ENCODE measurements at regions not wholly inside any gene's neighbourhood (a gene's known extent, or its start where the extent isn't known, plus 50 kb on each side); places are given as distances from the start of the nearest gene placed in this dataset.
"Not testable (repeated sequence)": the region's sequence is repeated elsewhere in the genome, so short reads cannot be mapped to it uniquely, and the experiment has no call there.

- no peak for DNase-seq
These were observed 74.8 kb upstream of the PLCB4 start for GRCh38 chr20:8994045-8994444.

DNA sequence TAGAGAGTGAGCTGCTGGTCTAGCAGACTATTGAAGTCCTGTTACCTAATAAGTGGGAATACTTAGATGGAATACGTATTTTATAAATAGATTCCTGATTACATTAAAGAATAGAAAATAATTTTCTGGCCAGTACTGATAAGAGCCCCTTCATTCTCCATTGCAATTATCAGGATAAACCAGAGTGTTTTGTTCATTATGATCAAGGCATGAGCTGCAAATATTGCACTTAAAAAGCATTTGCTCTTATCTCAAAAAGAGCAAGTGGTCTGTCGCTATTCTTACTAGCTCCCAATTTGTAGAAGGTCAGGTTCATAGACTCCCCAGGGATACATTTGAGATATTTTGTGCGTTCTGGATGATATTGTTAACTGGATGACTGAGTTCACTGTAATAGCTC is 73.1 kb upstream of the PLCB4 start:
- no peak for DNase-seq

DNA sequence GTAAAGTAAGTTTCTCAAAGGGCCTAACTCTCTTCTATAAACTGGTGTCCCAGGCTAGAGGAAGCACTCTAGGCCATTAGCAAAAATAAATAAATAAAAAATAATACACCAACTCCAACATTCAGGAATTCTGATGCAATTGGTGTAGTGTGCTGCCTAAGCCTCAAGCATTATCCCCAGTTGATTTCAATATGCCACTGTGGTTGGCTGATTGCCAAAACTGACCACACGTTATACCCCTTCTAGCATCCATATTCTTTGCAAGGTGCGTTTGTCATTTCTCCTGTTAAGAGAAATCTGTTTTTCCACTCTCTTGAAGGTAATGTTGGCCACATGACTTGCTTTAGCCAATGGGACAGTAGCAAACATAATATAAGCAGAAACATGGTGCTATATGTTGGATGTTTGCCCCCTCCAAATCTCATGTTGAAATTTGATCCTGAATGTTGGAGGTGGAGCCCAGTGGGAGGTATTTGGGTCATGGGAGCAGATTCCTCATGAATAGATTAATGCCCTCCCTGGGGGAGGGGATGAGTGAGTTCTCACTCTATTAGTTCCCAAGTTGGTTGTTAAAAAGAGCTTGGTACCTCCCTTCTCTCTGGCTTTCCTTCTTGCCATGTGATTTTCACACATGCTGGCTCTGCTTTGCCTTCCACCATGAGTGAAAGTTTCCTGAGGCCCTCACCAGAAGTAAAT is 71.9 kb upstream of the PLCB4 start:
- DNase-seq = peak; percentile 58 to 77

GRCh38 chr20:8997701-8998117 is 71.2 kb upstream of the PLCB4 start:
- peak; percentile 75 to 84 for DNase-seq

DNA sequence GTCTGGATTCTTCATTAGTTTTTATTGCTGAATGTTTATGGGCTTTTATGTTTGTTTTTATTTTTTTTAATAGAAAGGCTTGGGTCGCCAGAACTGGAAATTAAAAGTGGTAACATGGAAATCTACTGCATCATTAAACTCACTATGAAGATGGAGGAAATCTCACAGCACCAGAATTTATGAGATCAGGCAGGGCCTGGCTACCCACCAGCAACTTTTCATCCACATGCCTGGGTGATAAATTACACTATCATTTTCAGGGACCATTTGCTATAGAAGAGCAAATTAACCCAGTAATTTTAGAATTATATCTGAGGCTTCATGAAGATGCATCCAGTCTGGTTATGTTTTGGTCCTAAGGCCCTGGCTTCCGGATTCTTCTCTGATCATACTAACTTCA is 57.8 kb upstream of the PLCB4 start:
- no peak for DNase-seq

DNA sequence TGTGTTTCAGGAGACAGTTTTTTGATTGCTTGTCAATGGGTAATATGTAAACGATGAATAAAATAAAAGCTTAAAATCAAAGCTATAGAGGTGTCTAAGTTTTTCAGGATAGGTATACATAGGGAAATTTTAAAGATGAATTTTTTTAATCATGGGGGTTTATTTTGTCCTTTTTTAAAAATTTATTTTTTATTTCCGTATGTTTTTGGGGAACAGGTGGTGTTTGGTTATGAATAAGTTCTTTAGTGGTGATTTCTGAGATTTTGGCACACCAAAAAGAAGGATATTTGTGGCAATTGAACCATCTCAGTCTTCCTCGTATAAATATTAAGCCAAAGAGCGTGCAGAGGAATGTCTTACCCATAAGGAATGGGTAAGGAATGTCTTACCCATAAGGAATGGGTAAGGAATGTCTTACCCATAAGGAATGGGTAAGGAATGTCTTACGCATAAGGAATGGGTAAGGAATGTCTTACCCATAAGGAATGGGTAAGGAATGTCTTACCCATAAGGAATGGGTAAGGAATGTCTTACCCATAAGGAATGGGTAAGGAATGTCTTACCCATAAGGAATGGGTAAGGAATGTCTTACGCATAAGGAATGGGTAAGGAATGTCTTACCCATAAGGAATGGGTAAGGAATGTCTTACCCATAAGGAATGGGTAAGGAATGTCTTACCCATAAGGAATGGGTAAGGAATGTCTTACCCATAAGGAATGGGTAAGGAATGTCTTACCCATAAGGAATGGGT is 53.5 kb upstream of the PLCB4 start:
- not testable (repeated sequence) for DNase-seq

DNA sequence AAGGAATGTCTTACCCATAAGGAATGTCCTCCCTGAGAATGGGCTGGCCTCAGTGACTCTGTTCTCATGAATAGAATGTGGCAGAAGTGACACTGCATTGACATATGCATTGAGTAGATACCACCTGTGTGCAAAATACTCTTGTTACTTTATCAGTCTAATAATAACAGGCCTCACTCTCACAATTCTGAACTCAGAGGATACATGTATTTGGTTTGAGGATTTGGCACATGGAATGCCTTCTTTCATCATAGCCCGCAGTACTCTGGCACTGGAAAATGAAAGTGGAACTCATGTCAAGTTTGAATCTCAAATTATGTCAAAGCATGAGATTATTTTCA is 52.9 kb upstream of the PLCB4 start:
- no peak for DNase-seq

- DNase-seq = no peak
These were observed 50.5 kb upstream of the PLCB4 start for GRCh38 chr20:9018346-9018745.
